HEK293 (cell line): ENCODE measurements at regions not wholly inside any gene's neighbourhood (a gene's known extent, or its start where the extent isn't known, plus 50 kb on each side); places are given as distances from the start of the nearest gene placed in this dataset.

Experiments used
- CTCF ChIP-seq: fragments of 450-650 bp; formaldehyde crosslinking; IDR thresholded peaks from 2 replicates; pipeline ENCODE4 v1.5.1; 2016; ENCODE audit warnings: missing biosample characterization, missing genetic modification characterization
- INSM2 ChIP-seq: fragments of 450-650 bp; formaldehyde crosslinking; IDR thresholded peaks from 2 replicates; pipeline ENCODE4 v1.5.1; 2016; ENCODE audit warnings: missing biosample characterization, missing genetic modification characterization
- REST ChIP-seq: fragments of 450-650 bp; formaldehyde crosslinking; IDR thresholded peaks from 2 replicates; pipeline ENCODE4 v1.5.1; 2016; ENCODE audit warnings: missing biosample characterization, missing genetic modification characterization
- ZBTB1 ChIP-seq: fragments of 450-650 bp; formaldehyde crosslinking; IDR thresholded peaks from 2 replicates; pipeline ENCODE4 v1.5.1; 2016; ENCODE audit warnings: missing biosample characterization, missing genetic modification characterization
- ZBTB11 ChIP-seq: fragments of 450-650 bp; formaldehyde crosslinking; conservative IDR thresholded peaks from 2 replicates; pipeline ENCODE4 v1.5.1; 2016; ENCODE audit warnings: low read depth, missing biosample characterization, missing genetic modification characterization
- ZBTB21 ChIP-seq: fragments of 450-650 bp; formaldehyde crosslinking; IDR thresholded peaks from 2 replicates; pipeline ENCODE4 v1.5.1; 2017; ENCODE audit warnings: missing biosample characterization, missing genetic modification characterization
- ZNF148 ChIP-seq: fragments of 450-650 bp; formaldehyde crosslinking; IDR thresholded peaks from 2 replicates; pipeline ENCODE4 v1.5.0; 2017; ENCODE audit warnings: missing biosample characterization, missing genetic modification characterization, borderline replicate concordance
- ZNF157 ChIP-seq: fragments of 450-650 bp; formaldehyde crosslinking; IDR thresholded peaks from 2 replicates; pipeline ENCODE4 v1.5.1; 2016; ENCODE audit warnings: missing biosample characterization, missing genetic modification characterization
- ZNF24 ChIP-seq: fragments of 450-650 bp; formaldehyde crosslinking; IDR thresholded peaks from 2 replicates; pipeline ENCODE4 v1.5.1; 2016; ENCODE audit warnings: missing biosample characterization, missing genetic modification characterization
- ZNF514 ChIP-seq: fragments of 450-650 bp; formaldehyde crosslinking; IDR thresholded peaks from 2 replicates; pipeline ENCODE4 v1.5.1; 2016; ENCODE audit warnings: missing biosample characterization, missing genetic modification characterization
- ZNF747 ChIP-seq: fragments of 450-650 bp; formaldehyde crosslinking; IDR thresholded peaks from 2 replicates; pipeline ENCODE4 v1.5.1; 2016; ENCODE audit warnings: missing biosample characterization, missing genetic modification characterization
- ZNF792 ChIP-seq: fragments of 450-650 bp; formaldehyde crosslinking; IDR thresholded peaks from 2 replicates; pipeline ENCODE4 v1.5.1; 2016; ENCODE audit warnings: missing biosample characterization, missing genetic modification characterization
- ZSCAN30 ChIP-seq: fragments of 450-650 bp; IDR thresholded peaks from 2 replicates; pipeline ENCODE4 v1.5.1; 2018; ENCODE audit warnings: missing biosample characterization, mild to moderate bottlenecking, missing genetic modification characterization, moderate library complexity

- TF ChIP-seq CTCF (no peak), ZNF24 (no peak), ZNF792 (no peak), ZBTB11 (tag by site-specific recombination) (no peak), ZBTB1 (tag by site-specific recombination) (no peak), ZNF747 (tag by site-specific recombination) (no peak), ZNF157 (tag by site-specific recombination) (no peak), ZNF148 (no peak), INSM2 (no peak), REST (tag by site-specific recombination) (no peak), ZNF514 (tag by site-specific recombination) (no peak), ZBTB21 (no peak), ZSCAN30 (no peak)
These were observed 246.8 kb upstream of the RAI14 start for GRCh38 chr5:34409373-34409772.
